SK-N-SH treated with all-trans-retinoic acid at 6 μM for 48 hours (cell line): ENCODE measurements at regions not wholly inside any gene's neighbourhood (a gene's known extent, or its start where the extent isn't known, plus 50 kb on each side); places are given as distances from the start of the nearest gene placed in this dataset.

Experiments used
- ATAC-seq: fragments of 200-7000 bp; cut with Tn5 transposase; 3 replicates; pipeline ENCODE4 v1.9.1; 2020; ENCODE audit warnings: mild to moderate bottlenecking, moderate library complexity
- ARNTL ChIP-seq: fragments of 450-650 bp; formaldehyde crosslinking; IDR thresholded peaks from 2 replicates; pipeline ENCODE4 v1.5.0; 2020; ENCODE audit warnings: low read depth, mild to moderate bottlenecking, moderate library complexity, borderline replicate concordance
- BACH2 ChIP-seq: fragments of 250-450 bp; sonication (Bioruptor Pico); IDR thresholded peaks from 2 replicates; pipeline ENCODE4 v1.9.0; 2021; ENCODE audit warnings: mild to moderate bottlenecking, borderline replicate concordance
- CREB5 ChIP-seq: fragments of 250-450 bp; sonication (Bioruptor Pico); IDR thresholded peaks from 2 replicates; pipeline ENCODE4 v1.5.1; 2020; ENCODE audit warnings: low read depth, mild to moderate bottlenecking, moderate library complexity
- CSDC2 ChIP-seq: fragments of 250-450 bp; sonication (Bioruptor Pico); IDR thresholded peaks from 2 replicates; pipeline ENCODE4 v1.5.0; 2020; ENCODE audit warnings: mild to moderate bottlenecking, moderate library complexity
- GLIS3 ChIP-seq: fragments of 250-450 bp; sonication (Bioruptor Pico); IDR thresholded peaks from 2 replicates; pipeline ENCODE4 v1.5.0; 2020; ENCODE audit warnings: mild to moderate bottlenecking, moderate library complexity
- ISL1 ChIP-seq: fragments of 250-450 bp; sonication (Bioruptor Pico); IDR thresholded peaks from 2 replicates; pipeline ENCODE4 v2.1.2; 2022; ENCODE audit warnings: mild to moderate bottlenecking, moderate library complexity
- OSR1 ChIP-seq: fragments of 250-450 bp; sonication (Bioruptor Pico); IDR thresholded peaks from 2 replicates; pipeline ENCODE4 v1.8.0; 2022; ENCODE audit warnings: moderate library complexity, mild to moderate bottlenecking, inconsistent platforms
- PATZ1 ChIP-seq: fragments of 250-450 bp; sonication (Bioruptor Pico); IDR thresholded peaks from 2 replicates; pipeline ENCODE4 v1.8.0; 2020; ENCODE audit warnings: mild to moderate bottlenecking, moderate library complexity, borderline replicate concordance
- POU6F1 ChIP-seq: fragments of 250-450 bp; sonication (Bioruptor Pico); IDR thresholded peaks from 2 replicates; pipeline ENCODE4 v1.8.0; 2021; ENCODE audit warnings: low read depth, mild to moderate bottlenecking, moderate library complexity, borderline replicate concordance
- PPARA ChIP-seq: fragments of 250-450 bp; sonication (Bioruptor Pico); IDR thresholded peaks from 2 replicates; pipeline ENCODE4 v1.5.0; 2020; ENCODE audit warnings: mild to moderate bottlenecking, borderline replicate concordance
- SNAI2 ChIP-seq: fragments of 250-450 bp; sonication (Bioruptor Pico); IDR thresholded peaks from 2 replicates; pipeline ENCODE4 v1.5.0; 2020; ENCODE audit warnings: mild to moderate bottlenecking, moderate library complexity
- TCF4 ChIP-seq: fragments of 250-450 bp; sonication (Bioruptor Pico); IDR thresholded peaks from 2 replicates; pipeline ENCODE4 v1.8.0; 2021; ENCODE audit warnings: mild to moderate bottlenecking, moderate library complexity, borderline replicate concordance
- TOX ChIP-seq: fragments of 250-450 bp; sonication (Bioruptor Pico); IDR thresholded peaks from 2 replicates; pipeline ENCODE4 v1.8.0; 2021; ENCODE audit warnings: mild to moderate bottlenecking, moderate library complexity, borderline replicate concordance
- TSHZ2 ChIP-seq: fragments of 250-450 bp; sonication (Bioruptor Pico); IDR thresholded peaks from 2 replicates; pipeline ENCODE4 v1.5.0; 2020; ENCODE audit warnings: mild to moderate bottlenecking, moderate library complexity
- ZC3H10 ChIP-seq: fragments of 250-450 bp; sonication (Bioruptor Pico); IDR thresholded peaks from 2 replicates; pipeline ENCODE4 v1.5.1; 2021; ENCODE audit warnings: mild to moderate bottlenecking, moderate library complexity
- ZFP3 ChIP-seq: fragments of 250-450 bp; sonication (Bioruptor Pico); IDR thresholded peaks from 2 replicates; pipeline ENCODE4 v1.5.0; 2020; ENCODE audit warnings: mild to moderate bottlenecking, moderate library complexity
- ZNF70 ChIP-seq: fragments of 450-650 bp; formaldehyde crosslinking; IDR thresholded peaks from 2 replicates; pipeline ENCODE4 v1.5.0; 2020; ENCODE audit warnings: mild to moderate bottlenecking, moderate library complexity
- ZNF8 ChIP-seq: fragments of 450-650 bp; formaldehyde crosslinking; IDR thresholded peaks from 2 replicates; pipeline ENCODE4 v1.5.0; 2020; ENCODE audit warnings: mild to moderate bottlenecking, moderate library complexity

- no peak for TF ChIP-seq TSHZ2 (CRISPR knock-in tag)
- TF ChIP-seq ISL1 (CRISPR knock-in tag): no peak
- no peak for TF ChIP-seq ZNF8
These were observed 218.2 kb downstream of the NRIP1 start (continued) for GRCh38 chr21:14846621-14847020.

GRCh38 chr21:14844001-14844400 lies 220.8 kb downstream of the NRIP1 start:
- TF ChIP-seq ISL1 (CRISPR knock-in tag): no peak
- TF ChIP-seq OSR1 (CRISPR knock-in tag): no peak
- no peak for TF ChIP-seq ZFP3 (CRISPR knock-in tag)
- TF ChIP-seq BACH2 (CRISPR knock-in tag): no peak
- no peak for TF ChIP-seq TSHZ2 (CRISPR knock-in tag)
- no peak for TF ChIP-seq POU6F1 (CRISPR knock-in tag)
- TF ChIP-seq GLIS3: no peak
- TF ChIP-seq TOX: no peak
- no peak for ATAC-seq

- ATAC-seq: no peak
- TF ChIP-seq PPARA (CRISPR knock-in tag) (no peak), BACH2 (CRISPR knock-in tag) (no peak), ARNTL (CRISPR knock-in tag) (no peak), CSDC2 (no peak), PATZ1 (no peak), TOX (no peak), ISL1 (CRISPR knock-in tag) (no peak), SNAI2 (no peak), ZNF70 (no peak)
These were observed 222.2 kb downstream of the NRIP1 start for GRCh38 chr21:14842601-14843000.

- TF ChIP-seq OSR1 (CRISPR knock-in tag) (no peak), TCF4 (CRISPR knock-in tag) (no peak), ZC3H10 (CRISPR knock-in tag) (no peak), PPARA (CRISPR knock-in tag) (no peak), ARNTL (CRISPR knock-in tag) (no peak), CREB5 (CRISPR knock-in tag) (no peak), ZNF70 (no peak)
- ATAC-seq: no peak
These were observed 223.0 kb downstream of the NRIP1 start for GRCh38 chr21:14841511-14842472.
